ENCODE measurements at regions not wholly inside any gene's neighbourhood (a gene's known extent, or its start where the extent isn't known, plus 50 kb on each side); places are given as distances from the start of the nearest gene placed in this dataset.

DNA sequence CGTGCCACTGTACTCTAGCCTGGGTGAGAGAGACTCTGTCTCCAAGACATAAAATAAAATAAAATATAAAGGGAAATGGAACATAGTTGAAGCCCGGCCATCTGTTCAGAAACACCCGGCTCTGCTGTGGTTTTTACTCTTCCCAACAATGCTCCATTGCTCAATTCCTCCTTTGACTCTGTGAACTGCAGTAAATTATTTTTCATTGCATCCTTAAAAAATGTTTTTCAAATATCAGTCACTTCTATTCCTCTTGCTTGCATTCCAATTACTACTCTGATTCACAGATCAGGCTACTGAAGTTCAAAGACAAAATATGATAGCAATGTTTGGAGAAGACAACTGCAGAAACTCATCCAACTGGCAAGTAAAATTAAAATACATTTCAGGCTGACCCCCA, 983.0 kb downstream of the SORCS1 start:
- H3K4me3 ChIP-seq: no peak overlapping the region
- no peak for ATAC-seq (replicated peaks in 6 of 8)
- in situ Hi-C loops (cut with MboI; ENCODE audit: low pct_unique_long_range_greater_than_20kb in 2 of 9, low sequenced_read_pairs in 9 of 9, unreplicated experiment in 9 of 9): no loop called here
- WGBS, 10 experiments: 0 to 100% (median 90%) methylated on average over 1 to 3 of the region's 3 CpGs; no CpG with 5 or more reads in 2 of the 10 experiments
- H3K4me1 ChIP-seq (replicated peaks in 1 of 2): peaks cover 3 to 14% of the 10 kb centered on the region in 2 donors
- no peak overlapping the region for H3K27ac ChIP-seq

DNA sequence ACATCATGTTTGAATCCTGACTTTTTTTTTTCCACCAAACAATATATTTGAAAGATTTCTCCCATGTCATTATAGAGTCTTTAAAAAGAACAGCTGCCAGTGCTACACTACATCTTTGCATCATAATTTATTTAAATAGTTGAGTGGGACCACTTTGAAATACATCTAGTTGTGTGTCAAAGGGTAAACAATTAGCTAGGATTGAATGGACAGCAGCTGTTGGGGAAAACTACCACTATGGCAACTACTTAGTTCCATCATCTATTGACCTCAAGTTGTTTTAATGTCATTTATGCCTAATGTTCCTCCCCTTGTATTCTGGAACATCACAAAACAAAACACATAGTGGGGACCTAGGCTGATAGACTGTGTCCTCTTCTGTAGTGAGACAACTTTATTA, 985.1 kb downstream of the SORCS1 start:
- in situ Hi-C loops (cut with MboI; ENCODE audit: low pct_unique_long_range_greater_than_20kb in 2 of 9, low sequenced_read_pairs in 9 of 9, unreplicated experiment in 9 of 9): no loop called here
- H3K27ac ChIP-seq: no peak overlapping the region
- H3K4me1 ChIP-seq (replicated peaks in 1 of 2): peaks cover 3 to 14% of the 10 kb centered on the region in 2 donors
- no peak overlapping the region for H3K4me3 ChIP-seq
- no peak for ATAC-seq (replicated peaks in 6 of 8)

DNA sequence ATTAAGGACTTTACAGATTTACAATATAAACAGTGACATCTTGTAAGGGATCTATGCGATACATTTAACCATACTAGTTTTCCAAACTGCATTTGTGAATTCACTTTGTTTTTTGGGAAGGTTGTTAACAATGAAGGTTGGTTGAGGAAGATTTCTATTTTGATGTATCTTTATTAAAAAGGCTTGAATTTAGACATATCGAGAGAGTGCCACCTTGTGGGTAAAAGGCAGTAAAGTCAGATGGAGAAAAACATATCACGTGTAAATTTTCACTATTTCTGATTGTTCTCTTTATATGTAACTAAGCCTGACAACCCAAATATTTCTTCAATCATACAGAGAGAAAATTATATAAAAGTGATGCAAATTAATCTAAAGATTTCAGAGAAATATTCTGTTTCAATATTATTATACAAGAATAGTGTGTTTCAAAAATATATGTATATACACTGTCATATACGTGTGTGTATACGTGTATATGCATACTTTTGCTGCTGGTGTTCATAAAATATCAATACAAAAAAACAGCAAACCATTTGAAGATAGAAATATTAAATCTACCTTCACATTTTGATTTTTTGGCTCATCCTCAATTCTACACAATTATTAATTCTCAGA, 988.6 kb downstream of the SORCS1 start:
- no peak for ATAC-seq (replicated peaks in 6 of 8)

DNA sequence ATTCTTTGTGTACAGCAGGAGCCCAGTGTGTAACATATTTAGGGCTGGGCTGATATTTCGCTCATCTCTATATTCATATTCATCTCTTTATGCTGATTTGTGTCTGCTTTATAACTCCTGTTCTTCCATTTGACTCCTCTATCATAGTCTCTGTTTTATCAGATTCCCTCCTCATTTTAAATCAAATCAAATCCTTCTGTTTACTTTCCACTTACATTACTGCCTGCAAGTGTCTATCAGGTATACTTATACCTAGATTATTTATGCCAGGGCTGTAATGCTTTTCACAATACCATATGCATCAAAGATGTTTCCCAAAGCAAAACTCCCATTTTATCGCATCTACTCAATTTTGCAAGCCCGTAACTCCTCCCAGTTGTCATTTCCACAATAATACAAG, 990.7 kb downstream of the SORCS1 start:
- Histone ChIP-seq H3K27ac (no peak overlapping the region), H3K4me1 (replicated peaks in 1 of 2) (no peaks in the 10 kb centered on the region), H3K4me3 (no peak overlapping the region)
- in situ Hi-C loops (cut with MboI; ENCODE audit: low pct_unique_long_range_greater_than_20kb in 2 of 9, low sequenced_read_pairs in 9 of 9, unreplicated experiment in 9 of 9): loop anchor here in 2 of 9 experiments (25.0 kb wide), 1 partner anchor 212 kb away; no protein-coding TSS in a partner anchor
- WGBS, 10 experiments: 20 to 100% (median 82%) methylated on average over 2 to 3 of the region's 3 CpGs; no CpG with 5 or more reads in 1 of the 10 experiments
- ATAC-seq (replicated peaks in 6 of 8): no peak

More for the DNA sequence above, 988.6 kb downstream of the SORCS1 start:
- in situ Hi-C loops (cut with MboI; ENCODE audit: low pct_unique_long_range_greater_than_20kb in 2 of 9, low sequenced_read_pairs in 9 of 9, unreplicated experiment in 9 of 9): no loop called here
- H3K27ac ChIP-seq: no peak overlapping the region
- H3K4me1 ChIP-seq (replicated peaks in 1 of 2): peaks cover 0 to 3% of the 10 kb centered on the region in 2 donors
- WGBS, 10 experiments: 25 to 80% (median 52%) methylated on average over 1 to 5 of the region's 5 CpGs
- H3K4me3 ChIP-seq: no peak overlapping the region

DNA sequence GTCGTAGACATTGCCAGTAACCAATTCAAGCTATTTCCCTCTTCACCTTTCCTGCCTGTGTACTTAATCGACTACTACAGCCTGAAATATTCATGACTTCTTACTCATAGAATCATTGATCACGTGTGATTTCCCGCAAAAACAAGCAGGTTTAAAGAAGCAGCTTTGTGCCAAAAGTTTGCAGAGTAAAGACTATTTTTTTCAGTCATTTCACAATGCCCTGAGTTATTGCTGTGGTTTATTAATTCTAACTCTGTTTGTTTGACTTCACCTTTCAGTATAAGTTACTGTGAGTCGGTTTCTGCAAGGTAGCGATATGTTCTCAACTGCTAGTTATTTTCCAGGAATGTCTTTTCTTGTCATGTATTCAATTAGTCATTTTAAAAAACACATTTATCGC, 995.3 kb downstream of the SORCS1 start:
- ATAC-seq (replicated peaks in 6 of 8): no peak
- Histone ChIP-seq H3K4me3 (no peak overlapping the region), H3K4me1 (replicated peaks in 1 of 2) (no peaks in the 10 kb centered on the region), H3K27ac (no peak overlapping the region)
- WGBS, 10 experiments: 1 to 84% (median 49%) methylated on average over 3 to 7 of the region's 7 CpGs
- in situ Hi-C loops (cut with MboI; ENCODE audit: low pct_unique_long_range_greater_than_20kb in 2 of 9, low sequenced_read_pairs in 9 of 9, unreplicated experiment in 9 of 9): loop anchor here in 2 of 9 experiments (25.0 kb wide), 1 partner anchor 207 kb away; no protein-coding TSS in a partner anchor

DNA sequence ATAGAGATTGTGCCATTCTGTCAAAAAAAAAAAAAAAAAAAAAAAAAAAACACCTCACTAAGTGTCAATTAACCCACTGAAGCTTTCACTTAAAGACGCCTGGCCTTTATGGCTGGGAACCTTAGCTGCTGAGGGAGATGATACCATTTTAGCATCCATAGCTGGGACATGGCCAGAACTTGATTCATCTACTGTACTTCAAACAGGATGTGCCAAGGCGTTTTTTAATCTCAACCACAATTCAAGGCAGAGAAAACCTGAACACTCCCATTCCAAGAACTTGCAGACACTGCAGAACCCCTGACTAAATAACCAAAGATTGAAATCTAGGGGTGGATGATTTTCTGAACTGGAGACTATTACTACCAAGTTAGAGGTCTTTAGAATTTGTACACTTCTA, 996.6 kb downstream of the SORCS1 start:
- no peak for ATAC-seq (replicated peaks in 6 of 8)
- in situ Hi-C loops (cut with MboI; ENCODE audit: low pct_unique_long_range_greater_than_20kb in 2 of 9, low sequenced_read_pairs in 9 of 9, unreplicated experiment in 9 of 9): loop anchor here in 2 of 9 experiments (25.0 kb wide), 1 partner anchor 206 kb away; no protein-coding TSS in a partner anchor
- 0 to 100% (median 66%) methylated on average over 1 to 2 of the region's 2 CpGs; no CpG with 5 or more reads in 2 of the 10 experiments for WGBS, 10 experiments
- Histone ChIP-seq H3K4me3 (no peak overlapping the region), H3K4me1 (replicated peaks in 1 of 2) (no peaks in the 10 kb centered on the region), H3K27ac (no peak overlapping the region)

DNA sequence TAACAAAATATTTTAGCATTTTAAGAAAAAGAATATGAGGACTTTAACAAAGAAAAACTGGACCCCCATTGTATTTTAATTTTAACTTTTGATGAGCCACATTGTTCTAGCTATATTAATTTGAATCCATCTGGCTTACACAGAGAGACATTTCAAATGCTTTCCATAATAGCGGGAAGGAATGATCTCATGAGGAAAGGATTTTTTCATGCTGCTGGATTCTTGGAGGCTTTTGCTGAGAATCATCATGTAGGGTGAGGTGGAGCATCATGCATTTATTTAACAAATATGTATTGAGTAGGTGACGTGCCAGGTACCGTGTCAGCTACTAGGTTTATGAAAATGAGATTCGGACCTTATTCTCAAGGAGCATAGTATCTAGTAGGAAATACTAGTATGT, 1006.3 kb downstream of the SORCS1 start:
- Histone ChIP-seq H3K4me3 (no peak overlapping the region), H3K27ac (no peak overlapping the region), H3K4me1 (replicated peaks in 1 of 2) (no peaks in the 10 kb centered on the region)
- 0 to 100% (median 87%) methylated on average over 1 to 4 of the region's 4 CpGs for WGBS, 10 experiments
- in situ Hi-C loops (cut with MboI; ENCODE audit: low pct_unique_long_range_greater_than_20kb in 2 of 9, low sequenced_read_pairs in 9 of 9, unreplicated experiment in 9 of 9): loop anchor here in 2 of 9 experiments (25.0 kb wide), 1 partner anchor 196 kb away; no protein-coding TSS in a partner anchor
- ATAC-seq (replicated peaks in 6 of 8): no peak

DNA sequence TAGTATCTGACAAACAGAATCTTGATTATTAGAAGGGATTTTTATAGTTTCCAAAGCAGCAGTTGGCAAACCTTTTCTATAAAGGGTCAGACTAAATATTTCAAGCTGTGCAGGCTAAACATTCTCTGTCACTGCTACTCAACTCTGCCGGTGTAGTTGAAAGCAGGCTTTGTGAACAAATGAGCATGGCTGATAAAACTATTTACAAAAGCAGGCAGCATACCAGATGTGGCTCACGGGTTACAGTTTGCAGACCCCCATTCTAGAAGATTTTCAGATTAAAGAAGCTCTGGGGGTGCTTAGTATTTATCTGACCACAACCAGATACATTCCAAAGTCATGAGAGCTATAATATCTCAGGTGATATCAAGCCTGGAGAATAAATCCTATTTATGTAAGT, 1017.5 kb downstream of the SORCS1 start:
- 0 to 35% (median 15%) methylated on average over 1 to 2 of the region's 2 CpGs; no CpG with 5 or more reads in 3 of the 10 experiments for WGBS, 10 experiments

DNA sequence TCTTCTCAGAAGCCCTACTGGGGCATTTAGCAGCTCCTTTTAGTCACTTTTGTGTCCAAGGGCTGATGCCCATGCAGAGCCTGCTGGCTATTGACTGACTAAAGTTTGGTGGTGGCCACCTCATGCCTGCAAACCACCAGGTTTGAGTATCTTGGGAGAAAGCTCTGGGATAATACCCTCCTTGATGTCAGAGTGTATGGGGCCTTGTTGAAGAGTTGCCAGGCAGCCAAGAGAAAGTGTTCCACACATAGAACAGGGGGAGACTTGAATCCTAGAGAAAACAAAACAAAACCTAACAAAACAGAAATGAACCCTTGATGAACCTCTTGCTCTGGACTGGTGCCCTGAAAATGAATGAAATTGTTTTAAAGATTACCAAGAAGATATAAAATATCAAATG, 1024.6 kb downstream of the SORCS1 start:
- in situ Hi-C loops (cut with MboI; ENCODE audit: low pct_unique_long_range_greater_than_20kb in 2 of 9, low sequenced_read_pairs in 9 of 9, unreplicated experiment in 9 of 9): no loop called here
- Histone ChIP-seq H3K27ac (no peak overlapping the region), H3K4me3 (no peak overlapping the region), H3K4me1 (replicated peaks in 1 of 2) (peaks cover 0 to 7% of the 10 kb centered on the region in 2 donors)
- ATAC-seq (replicated peaks in 6 of 8): peak in 2 of 8 experiments; percentile 35 to 95

More for the DNA sequence above, 1017.5 kb downstream of the SORCS1 start:
- Histone ChIP-seq H3K4me1 (replicated peaks in 1 of 2) (peaks cover 10 to 13% of the 10 kb centered on the region in 2 donors), H3K27ac (no peak overlapping the region), H3K4me3 (no peak overlapping the region)
- ATAC-seq (replicated peaks in 6 of 8): peak in 3 of 8 experiments; percentile 32 to 89 (median 37)
- in situ Hi-C loops (cut with MboI; ENCODE audit: low pct_unique_long_range_greater_than_20kb in 2 of 9, low sequenced_read_pairs in 9 of 9, unreplicated experiment in 9 of 9): no loop called here

DNA sequence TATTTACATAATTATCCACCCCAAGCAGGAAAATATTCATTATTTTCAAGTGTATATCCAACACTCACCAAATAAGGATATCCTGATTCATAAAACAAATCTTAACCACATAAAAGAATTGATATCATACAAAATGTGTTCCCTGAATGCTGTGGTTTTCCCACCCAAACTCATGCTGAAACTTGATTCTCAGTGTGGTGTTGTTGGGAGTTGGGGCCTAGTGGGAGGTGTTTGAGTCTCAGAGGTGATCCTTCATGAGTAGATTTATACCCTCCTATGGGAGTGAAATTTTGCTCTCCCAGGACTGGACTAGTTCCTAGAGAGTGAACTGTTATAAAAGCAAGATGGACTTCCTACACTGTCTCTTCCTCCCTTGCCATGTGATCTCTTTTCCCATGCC, 1028.3 kb downstream of the SORCS1 start:
- H3K27ac ChIP-seq: no peak overlapping the region
- in situ Hi-C loops (cut with MboI; ENCODE audit: low pct_unique_long_range_greater_than_20kb in 2 of 9, low sequenced_read_pairs in 9 of 9, unreplicated experiment in 9 of 9): no loop called here
- H3K4me3 ChIP-seq: no peak overlapping the region
- ATAC-seq (replicated peaks in 6 of 8): no peak
- peaks cover 0 to 7% of the 10 kb centered on the region in 2 donors for H3K4me1 ChIP-seq (replicated peaks in 1 of 2)

DNA sequence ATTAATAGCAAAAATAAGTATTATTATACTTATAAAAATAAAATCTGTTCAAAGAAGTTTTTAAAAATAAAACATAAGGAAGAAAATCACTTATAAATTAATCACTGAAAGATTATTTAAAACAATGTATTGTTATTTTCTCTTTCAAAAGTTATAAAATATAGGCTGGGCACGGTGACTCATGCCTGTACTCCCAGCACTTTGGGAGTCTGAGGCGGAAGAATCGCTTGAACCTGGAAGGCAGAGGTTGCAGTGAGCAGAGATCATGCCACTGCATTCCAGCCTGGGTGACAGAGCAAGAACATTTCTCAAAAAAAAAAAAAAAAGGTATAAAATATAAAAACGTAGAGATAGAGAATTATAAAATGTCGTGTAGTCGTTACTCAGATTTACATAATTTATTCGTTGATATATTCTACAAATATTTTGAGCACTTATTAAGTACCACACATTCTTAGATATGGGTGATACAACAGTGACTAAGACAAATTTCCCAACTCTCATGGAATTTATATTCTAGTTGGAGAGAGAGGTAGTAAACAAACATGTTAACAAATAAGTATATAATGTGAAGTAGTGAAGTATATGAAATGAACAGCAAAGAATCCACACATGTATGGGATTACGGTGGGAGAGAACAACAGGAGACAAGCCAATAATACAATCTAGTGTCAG, 1030.0 kb downstream of the SORCS1 start:
- no peak for ATAC-seq (replicated peaks in 6 of 8)
- Histone ChIP-seq H3K4me3 (no peak overlapping the region), H3K4me1 (replicated peaks in 1 of 2) (peaks cover 0 to under 1% of the 10 kb centered on the region in 2 donors), H3K27ac (no peak overlapping the region)
- in situ Hi-C loops (cut with MboI; ENCODE audit: low pct_unique_long_range_greater_than_20kb in 2 of 9, low sequenced_read_pairs in 9 of 9, unreplicated experiment in 9 of 9): no loop called here
- 0 to 86% (median 74%) methylated on average over 3 to 8 of the region's 8 CpGs for WGBS, 10 experiments

DNA sequence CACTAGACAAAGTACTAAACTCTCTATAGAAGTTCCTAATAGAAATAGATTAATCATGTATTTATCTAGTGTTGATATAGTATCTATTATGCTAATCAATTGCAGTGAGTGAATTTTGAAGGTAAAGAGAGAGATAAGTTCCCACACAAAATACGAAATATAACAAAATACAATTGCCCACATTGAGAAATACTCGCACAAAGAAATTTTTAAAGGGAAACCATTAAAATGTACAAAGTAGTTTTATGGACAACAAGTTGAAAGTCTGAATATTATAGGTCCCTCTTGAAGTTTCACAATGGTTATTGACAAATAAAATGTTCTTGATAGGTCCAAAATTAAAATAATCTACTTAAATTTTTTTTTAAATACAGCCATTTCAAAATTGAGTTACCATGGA, 1031.1 kb downstream of the SORCS1 start:
- in situ Hi-C loops (cut with MboI; ENCODE audit: low pct_unique_long_range_greater_than_20kb in 2 of 9, low sequenced_read_pairs in 9 of 9, unreplicated experiment in 9 of 9): no loop called here
- ATAC-seq (replicated peaks in 6 of 8): no peak
- 0 to 100% (median 38%) methylated on average over 1 to 2 of the region's 2 CpGs; no CpG with 5 or more reads in 1 of the 10 experiments for WGBS, 10 experiments
- H3K4me3 ChIP-seq: no peak overlapping the region
- H3K4me1 ChIP-seq (replicated peaks in 1 of 2): no peaks in the 10 kb centered on the region
- no peak overlapping the region for H3K27ac ChIP-seq

DNA sequence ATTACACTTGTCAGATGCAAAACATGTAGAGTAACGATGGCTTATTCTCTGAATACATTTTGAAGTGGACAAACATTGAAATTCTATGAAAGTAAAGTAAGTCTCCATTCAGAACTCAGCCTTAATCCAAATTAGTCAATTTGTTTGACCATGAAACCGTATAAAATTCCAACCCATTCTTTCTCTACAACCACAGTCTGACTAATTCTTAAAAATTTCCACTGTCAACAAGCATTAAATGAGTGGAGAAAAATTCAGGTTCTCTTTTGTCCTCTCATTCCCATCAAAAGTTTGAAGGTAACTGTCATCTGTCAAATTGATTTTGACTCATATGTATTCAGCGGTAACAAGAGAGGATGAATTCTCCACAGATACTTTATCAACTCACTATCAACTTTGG, 1031.5 kb downstream of the SORCS1 start:
- no peak overlapping the region for H3K4me3 ChIP-seq
- no peak for ATAC-seq (replicated peaks in 6 of 8)
- WGBS, 10 experiments: 14 to 83% (median 50%) methylated on average over 1 to 3 of the region's 3 CpGs
- H3K4me1 ChIP-seq (replicated peaks in 1 of 2): no peaks in the 10 kb centered on the region
- H3K27ac ChIP-seq: no peak overlapping the region
- in situ Hi-C loops (cut with MboI; ENCODE audit: low pct_unique_long_range_greater_than_20kb in 2 of 9, low sequenced_read_pairs in 9 of 9, unreplicated experiment in 9 of 9): no loop called here
